ENCODE measurements at regions not wholly inside any gene's neighbourhood (a gene's known extent, or its start where the extent isn't known, plus 50 kb on each side); places are given as distances from the start of the nearest gene placed in this dataset.

- TF ChIP-seq CTCF (conservative IDR thresholded peaks at IDR 0.05 in 1 of 2, IDR thresholded peaks at IDR 0.05 in 1 of 2; ENCODE audit: low read depth in 1 of 2, low read length in 2 of 2) (no peak), EZH2 (IDR thresholded peaks at IDR 0.05; ENCODE audit: low read length, missing control alignments) (no peak)
These were observed 415.0 kb downstream of the NFIB start for GRCh38 chr9:13898957-13899356.
